T-helper 1 cell (primary cell): ENCODE measurements at regions not wholly inside any gene's neighbourhood (a gene's known extent, or its start where the extent isn't known, plus 50 kb on each side); places are given as distances from the start of the nearest gene placed in this dataset.

Experiments used
- DNase-seq, 5 donors: peaks; one replicate each; pipeline ENCODE4 v3.0.0-alpha.2; 2012 to 2020

DNA sequence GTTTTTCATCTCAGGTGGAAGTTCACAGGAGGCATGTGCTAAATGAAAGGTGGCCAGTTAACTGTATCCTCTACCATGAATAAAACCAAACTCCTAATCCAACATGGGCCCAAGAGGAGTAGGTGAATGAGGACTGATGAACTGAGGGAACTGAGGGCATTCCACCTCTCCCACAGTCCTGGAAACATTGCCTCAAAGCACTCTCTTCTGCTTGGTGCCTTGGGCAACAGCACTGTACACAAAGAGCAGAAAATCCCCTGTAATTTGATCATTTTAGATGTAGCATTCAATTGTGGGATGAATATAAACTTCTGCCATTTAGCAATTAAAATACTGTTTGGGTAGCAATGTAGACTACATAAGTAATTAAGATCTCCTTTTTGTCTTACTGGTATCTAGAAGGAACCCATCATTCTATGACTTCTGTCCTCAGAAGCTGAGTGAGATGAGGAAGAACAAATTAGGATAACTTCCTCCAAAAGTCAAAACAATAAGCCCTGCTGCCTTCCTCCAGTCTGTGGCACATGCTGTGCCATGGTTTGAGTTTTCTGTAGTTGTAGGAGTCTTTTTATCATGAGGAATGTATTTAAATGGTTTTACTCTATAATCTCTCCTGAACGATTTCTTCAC is 86.7 kb upstream of the ZEB2 start:
- DNase-seq, result no peak

DNA sequence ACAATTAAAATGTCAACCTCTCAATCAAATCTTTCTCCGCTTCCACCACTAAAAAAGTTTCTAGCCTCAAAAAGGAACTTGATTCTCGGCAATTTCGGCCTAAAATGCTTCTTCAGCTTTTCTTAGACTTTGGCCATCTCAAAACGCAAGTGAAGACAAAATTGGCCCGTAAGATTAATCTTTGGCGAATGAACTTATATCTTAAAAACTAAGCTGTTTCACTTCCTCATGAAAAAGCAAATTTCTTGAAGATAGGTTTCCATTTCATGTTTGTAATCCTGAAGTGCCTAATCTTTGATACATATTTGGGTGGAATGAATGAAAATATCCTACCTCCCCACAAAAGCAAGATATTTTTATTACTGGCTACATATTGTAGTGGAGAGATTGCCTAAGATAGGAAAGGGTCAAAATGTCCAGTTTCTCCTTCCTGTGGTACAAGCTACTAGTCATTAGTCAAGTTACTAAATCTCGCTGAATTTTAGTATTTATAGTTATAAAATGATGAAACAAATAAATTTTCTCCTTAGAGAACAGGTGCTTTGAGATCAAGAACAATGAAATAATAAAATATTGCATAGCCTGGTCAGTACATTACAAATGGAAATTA is 85.4 kb upstream of the ZEB2 start:
- DNase-seq, result no peak

GRCh38 chr2:144603334-144603733 is 83.4 kb upstream of the ZEB2 start:
- no peak for DNase-seq

- no peak for DNase-seq
These were observed 79.0 kb upstream of the ZEB2 start for GRCh38 chr2:144598906-144599305.

- DNase-seq, result no peak
These were observed 78.1 kb upstream of the ZEB2 start for GRCh38 chr2:144597894-144598593.

DNA sequence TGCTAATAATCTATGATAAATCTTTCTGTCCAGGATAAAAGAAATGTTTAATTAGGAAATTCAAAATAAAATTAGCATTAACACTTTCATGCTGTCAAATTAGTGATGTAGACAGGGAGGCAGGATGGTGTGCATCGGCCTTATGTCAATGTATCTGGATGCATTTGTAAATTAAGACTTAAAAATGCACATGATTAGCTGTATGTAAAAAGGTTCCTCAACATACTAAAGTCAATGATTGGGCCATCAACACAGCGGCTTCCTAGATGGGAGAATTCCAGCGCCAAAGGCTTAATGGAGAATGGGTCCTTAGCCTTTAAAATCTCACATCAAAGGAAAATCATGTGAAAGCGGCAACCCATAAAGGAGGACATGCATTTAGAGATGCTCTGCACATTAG is 77.5 kb upstream of the ZEB2 start:
- no peak for DNase-seq

- peak in 1 of 5 donors; percentile 40 for DNase-seq
These were observed 76.4 kb upstream of the ZEB2 start for GRCh38 chr2:144596073-144596871.

DNA sequence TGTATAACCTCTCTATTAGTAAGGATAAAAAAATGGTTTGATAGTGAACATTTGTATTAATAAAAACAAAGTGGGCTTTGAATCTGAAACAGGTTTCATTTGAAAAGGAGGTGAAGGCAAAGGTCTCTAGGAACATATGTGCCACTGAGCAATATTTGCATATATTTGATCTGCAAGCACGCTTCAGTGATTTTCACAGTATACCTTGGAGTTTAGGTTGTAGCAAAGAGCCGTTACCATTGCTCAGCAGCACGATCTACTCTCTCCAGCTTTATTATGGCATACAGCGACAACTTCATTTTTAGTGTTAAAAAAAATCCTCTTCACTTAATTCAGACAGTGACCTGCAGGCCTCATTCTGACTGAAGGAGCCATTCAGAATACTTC is 75.8 kb upstream of the ZEB2 start:
- no peak for DNase-seq

DNA sequence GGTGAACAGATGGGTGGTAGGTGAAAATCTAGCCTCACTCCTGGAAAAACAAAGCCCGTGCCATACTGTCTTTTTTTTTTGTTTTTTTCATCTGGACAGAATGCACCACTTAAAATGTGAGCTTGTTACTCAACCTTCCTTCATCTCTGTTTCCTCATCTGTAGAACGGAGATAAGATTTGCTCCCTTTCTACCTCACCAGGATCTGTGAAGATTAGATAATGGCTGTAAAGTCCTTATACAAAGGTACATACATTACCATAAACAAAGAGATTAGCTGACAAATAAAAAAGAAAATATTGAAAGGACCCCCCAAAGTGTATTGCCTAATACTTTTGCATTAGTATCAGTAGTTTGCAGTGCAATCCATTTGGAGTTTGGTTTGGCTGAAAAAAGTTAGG is 75.4 kb upstream of the ZEB2 start:
- DNase-seq, result no peak

DNA sequence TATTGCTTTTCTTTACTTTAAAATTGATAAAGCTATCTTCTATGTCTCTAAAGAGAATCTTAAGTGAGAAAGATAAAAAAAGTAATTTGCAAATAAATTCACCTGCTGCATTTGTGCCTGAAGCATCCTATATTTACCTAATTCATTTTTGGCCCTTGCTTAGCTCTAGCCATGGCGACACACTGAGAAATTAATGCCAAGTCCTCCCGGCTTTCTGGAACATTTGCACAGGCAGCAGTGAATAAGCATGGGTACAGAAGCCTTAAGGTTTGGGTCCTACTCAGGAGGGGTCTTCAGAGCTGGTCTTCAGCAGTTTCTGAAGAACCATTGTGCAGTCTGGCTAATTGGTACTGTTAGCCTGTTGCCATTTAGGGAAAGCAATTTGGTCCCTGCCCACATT is 73.9 kb upstream of the ZEB2 start:
- no peak for DNase-seq

DNA sequence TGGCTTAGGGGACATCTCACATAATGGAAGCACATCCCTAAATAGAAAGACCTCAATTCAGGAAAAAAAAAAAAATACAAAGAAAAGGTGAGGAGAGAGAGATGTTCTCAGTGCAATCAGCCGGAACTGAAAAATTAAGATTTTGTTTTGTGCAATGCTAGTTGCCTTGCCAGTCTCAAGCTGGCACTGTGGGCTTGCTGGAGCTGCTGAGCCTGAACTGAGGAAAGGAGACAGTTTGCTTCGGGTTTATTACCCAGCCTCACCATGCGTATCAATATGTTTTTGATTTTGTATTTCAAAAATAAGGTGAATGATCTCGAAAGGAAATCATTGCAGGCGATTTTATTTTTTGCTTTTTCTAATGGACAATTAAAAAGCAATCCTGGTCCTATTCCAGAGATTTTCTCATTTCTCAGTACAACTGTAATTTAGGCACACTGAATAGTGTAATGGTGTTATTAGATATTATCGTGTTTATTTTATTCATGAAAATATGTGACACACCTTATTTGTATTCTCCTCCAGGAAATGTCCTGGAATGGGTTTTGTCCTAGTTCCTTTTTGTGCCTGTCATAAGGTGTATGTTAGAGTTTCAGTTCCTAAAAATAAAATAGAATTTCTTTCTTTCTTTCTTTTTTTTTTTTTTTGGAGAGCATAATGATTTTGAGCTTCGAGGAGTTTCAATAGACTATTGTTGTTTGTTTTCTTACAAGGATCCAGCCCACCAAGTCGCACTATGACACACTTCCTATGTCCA is 72.8 kb upstream of the ZEB2 start:
- DNase-seq, result no peak

DNA sequence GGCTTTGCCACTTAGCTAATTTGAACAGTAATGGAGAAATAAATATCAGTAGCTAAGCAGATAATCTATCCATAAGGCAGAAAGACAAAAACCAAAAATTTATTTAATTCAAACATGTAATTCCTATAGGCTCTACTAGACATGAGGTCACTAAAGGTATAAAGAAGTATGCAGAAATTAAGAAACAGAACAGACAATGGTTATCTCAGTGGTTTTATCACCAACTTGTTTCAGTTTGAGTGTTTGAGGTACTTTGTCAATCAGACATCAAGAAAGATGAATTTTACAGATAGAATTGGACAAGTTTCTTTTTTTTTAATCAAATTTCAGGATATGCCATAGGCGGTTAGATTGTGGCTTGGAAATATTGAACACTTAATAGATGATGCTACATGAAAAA is 67.4 kb upstream of the ZEB2 start:
- DNase-seq, result no peak

DNA sequence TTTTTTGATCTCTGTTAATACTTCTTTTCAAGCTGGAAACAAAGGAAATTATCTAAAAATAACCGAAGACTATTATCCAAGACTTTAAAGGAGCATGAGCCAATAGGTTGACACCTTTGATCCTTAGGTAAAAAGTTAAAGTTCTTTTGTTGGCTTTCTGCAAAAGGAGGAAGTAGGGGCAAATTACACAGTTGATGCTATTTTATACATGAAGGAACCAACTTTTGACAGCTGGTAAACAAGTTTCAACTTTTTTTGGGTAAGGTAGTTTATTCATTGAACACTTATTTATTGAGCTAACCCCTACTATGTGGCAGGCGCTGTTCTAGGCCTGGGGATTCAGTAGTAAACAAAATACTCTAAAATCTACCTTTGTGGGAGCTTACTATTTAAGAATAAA is 66.6 kb upstream of the ZEB2 start:
- no peak for DNase-seq

DNA sequence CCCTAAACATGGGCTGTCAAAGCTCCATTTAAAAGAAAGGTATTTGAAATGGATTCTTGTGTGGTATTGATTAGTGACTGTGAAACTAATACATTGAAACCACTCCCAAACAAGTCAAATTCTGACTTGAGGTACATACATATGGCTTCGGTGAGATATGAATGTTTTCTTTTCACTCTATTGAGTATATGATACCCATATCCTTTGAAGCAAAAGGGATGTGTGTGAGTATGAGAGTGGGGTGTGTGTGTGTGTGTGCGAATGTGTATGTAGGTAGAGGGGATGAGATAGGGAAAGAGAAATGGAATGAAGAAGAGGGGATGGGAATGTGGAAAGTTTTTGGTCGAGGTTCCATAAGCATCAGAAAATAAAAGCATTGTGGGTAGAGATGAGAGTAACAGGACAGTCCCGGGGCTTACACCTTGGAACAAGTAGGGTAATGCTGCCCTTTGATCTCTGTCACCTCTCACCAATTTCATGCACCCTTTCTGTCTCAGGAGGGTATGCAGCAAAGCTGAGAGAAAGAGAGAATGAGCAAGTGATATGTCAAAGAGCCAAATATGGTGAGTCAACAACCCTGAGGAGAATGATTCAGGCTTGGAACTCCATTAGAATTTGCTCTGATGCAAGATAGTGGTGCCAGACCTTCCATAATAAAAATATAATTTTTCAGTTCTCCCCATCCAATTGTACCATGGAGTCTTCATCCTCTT is 64.0 kb upstream of the ZEB2 start:
- DNase-seq, result peak in 1 of 5 donors; percentile 19

DNA sequence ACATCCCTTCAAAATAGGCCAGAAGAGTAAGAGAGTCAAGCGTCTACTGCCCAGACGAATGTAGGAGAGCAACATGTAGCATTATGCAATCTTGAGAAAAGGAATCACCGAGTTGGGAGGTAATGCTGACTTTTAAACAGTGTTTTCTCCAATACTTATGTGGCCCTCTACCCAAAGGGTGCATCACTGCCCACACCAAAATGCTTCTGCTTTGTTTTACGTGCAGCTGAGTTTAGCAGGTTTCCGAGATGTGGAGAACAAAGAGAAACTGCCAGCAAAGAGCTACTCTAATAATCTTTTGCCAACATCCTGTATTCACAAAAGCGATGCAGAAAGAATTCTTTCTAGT is 63.4 kb upstream of the ZEB2 start:
- DNase-seq, result no peak

DNA sequence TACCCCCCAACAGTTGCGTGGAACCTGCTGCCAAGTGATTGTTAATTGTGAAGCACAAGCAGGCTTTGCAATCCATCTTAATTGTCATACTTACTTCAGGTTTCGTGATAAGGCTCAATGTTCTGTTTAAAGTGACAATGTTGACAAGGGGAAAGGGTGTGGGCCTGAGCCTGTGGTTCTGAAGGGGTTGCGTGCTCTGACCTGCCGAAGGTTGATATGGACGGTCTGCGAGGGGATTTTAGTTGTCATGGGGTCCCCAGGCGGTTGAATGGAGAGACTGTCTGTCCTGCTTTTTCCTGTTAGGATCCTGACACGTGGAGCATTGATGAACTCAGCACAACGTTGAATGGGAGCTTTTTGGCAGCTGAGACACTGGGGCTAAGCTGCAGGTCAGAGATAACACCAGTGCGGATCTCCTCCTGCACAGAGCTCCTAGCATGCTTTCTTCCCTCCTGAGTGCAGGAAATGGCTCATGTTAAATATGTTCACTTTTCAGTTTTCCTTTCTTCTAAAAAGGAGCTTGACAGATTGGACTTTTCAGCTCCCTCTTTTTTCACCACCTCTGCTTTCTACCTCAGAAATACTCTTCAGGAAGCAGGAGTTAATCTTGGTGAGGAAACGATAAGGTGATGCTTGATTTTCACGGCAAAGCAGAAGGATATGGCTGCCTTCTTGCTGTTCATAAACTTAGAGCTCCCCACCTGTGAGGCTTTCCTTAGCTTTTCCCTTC is 62.9 kb upstream of the ZEB2 start:
- DNase-seq, result no peak

DNA sequence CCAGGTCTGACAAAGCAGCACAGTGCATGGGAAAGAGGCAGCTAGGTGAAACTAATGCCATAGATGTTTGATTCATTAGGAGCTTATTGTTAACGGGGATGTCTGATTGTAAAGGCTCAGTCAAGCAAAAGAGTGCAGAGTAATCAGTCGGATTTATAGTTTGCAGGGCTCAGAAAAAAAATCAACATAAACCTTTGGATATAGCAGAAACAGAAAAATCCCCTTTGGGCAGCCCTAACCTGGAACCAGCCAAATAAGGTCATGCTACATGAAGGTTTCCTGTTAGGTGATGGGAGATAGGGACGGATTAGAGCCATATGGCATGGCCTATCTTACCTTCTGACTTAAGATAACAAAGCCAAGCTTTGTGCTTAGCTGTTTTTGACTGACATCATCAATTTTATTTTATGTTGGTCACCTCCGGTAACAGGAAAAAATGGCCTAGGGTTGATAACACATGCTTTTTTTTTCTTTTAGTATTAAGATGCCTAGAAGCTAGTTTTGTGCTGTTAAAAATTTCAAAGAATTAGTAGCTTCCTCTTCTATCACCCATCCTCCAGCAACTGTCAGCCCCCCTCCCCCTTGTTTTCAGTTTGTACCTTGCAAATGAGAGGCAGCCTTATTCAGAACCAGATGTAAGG is 60.7 kb upstream of the ZEB2 start:
- DNase-seq, result no peak

GRCh38 chr2:144579556-144579955 is 59.6 kb upstream of the ZEB2 start:
- DNase-seq, result no peak

DNA sequence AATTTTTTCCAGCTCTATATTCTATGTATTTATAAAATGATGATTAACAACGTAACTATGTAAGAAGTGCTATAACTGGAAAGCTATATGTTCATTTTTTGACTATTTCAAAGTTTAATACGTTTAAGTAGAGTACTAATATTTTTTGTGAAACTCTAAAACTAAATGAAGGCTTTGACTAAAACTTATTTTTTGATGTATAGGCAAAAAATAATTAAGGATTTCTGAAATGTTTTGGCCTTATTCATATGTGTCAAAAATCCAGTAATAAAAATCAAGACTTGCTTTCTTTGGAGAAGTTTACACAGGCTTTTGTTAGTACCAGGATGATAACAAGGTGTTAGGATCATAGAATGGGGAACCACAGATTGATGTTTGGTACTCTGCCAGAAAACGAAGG is 58.2 kb upstream of the ZEB2 start:
- DNase-seq, result no peak

- peak in 1 of 5 donors; percentile 43 for DNase-seq
These were observed 53.1 kb upstream of the ZEB2 start for GRCh38 chr2:144572977-144573376.

GRCh38 chr2:144571770-144572169 is 51.9 kb upstream of the ZEB2 start:
- no peak for DNase-seq
